GM12878 (cell line): ENCODE measurements at regions not wholly inside any gene's neighbourhood (a gene's known extent, or its start where the extent isn't known, plus 50 kb on each side); places are given as distances from the start of the nearest gene placed in this dataset.

Experiments used
- ATAC-seq: fragments of 200-7000 bp; cut with Tn5 transposase; 3 replicates; pipeline ENCODE4 v1.9.1; 2020; ENCODE audit warnings: mild to moderate bottlenecking, moderate library complexity
- BruUV-seq: library from RNA; stranded (reverse); fragments of 400-500 nt; replicated peaks from 2 replicates; lab custom pipeline; 2021; lab: Mats Ljungman, UMichigan
- CTCF ChIA-PET: fragments of 300-600 bp; sonication (Branson Sonifier 250); formaldehyde crosslinking; extraction: SDS; loops from one replicate; lab custom pipeline; 2021; ENCODE audit warnings: inconsistent platforms; lab: Yijun Ruan, JAX
- POLR2A ChIA-PET: fragments of 350-600 bp; formaldehyde crosslinking; extraction: SDS; loops from one replicate; lab custom pipeline; 2021; ENCODE audit warnings: inconsistent platforms; lab: Charles Lee
- RAD21 ChIA-PET: fragments of 300-600 bp; sonication (Branson Sonifier 250); formaldehyde crosslinking; loops from one replicate; lab custom pipeline; 2023; ENCODE audit warnings: antibody characterized with exemption; ENCODE audit not compliant: unreplicated experiment; lab: Charles Lee
- SMC1A ChIA-PET: fragments of 300-600 bp; sonication (Branson Sonifier 250); formaldehyde crosslinking; loops from one replicate; lab custom pipeline; 2023; ENCODE audit not compliant: unreplicated experiment, uncharacterized antibody; lab: Charles Lee
- DNase-seq: peaks from one replicate; pipeline ENCODE4 v3.0.0-alpha.2; 2011; ENCODE audit warnings: low read depth, low spot score
- FAIRE-seq: peaks from 3 replicates; lab custom pipeline; 2011; peaks lifted over from hg19 to GRCh38; lab: Jason Lieb, UNC
- H2AFZ ChIP-seq: 2 replicates; pipeline ENCODE4 v1.6.0; 2011; ENCODE audit warnings: low read depth, low read length, control low read depth; ENCODE audit not compliant: control insufficient read depth
- H3K27ac ChIP-seq: 2 replicates; pipeline ENCODE4 v1.5.1; 2011; ENCODE audit warnings: control low read depth; ENCODE audit not compliant: control insufficient read depth, insufficient read depth
- H3K27me3 ChIP-seq, 2 experiments: replicated peaks in 1 of 2; 2 replicates each; pipeline versions ENCODE4 v1.6.0 to v1.6.1; 2011; ENCODE audit warnings: low read length in 1 of 2; ENCODE audit not compliant: control insufficient read depth in 2 of 2, insufficient read depth in 2 of 2
- H3K36me3 ChIP-seq, 2 experiments: 2 replicates each; pipeline ENCODE4 v1.5.1; 2011; ENCODE audit warnings: low read length in 1 of 2; ENCODE audit not compliant: control insufficient read depth in 2 of 2, insufficient read depth in 2 of 2
- H3K4me1 ChIP-seq: 2 replicates; pipeline ENCODE4 v1.6.1; 2011; ENCODE audit warnings: mild to moderate bottlenecking, low read length, moderate library complexity, mixed read lengths; ENCODE audit not compliant: control insufficient read depth, insufficient read depth
- H3K4me2 ChIP-seq: 2 replicates; pipeline ENCODE4 v1.6.0; 2011; ENCODE audit warnings: control low read depth; ENCODE audit not compliant: control insufficient read depth, insufficient read depth
- H3K4me3 ChIP-seq: fragments of 200-600 bp; sonication (generic); 2 replicates; pipeline ENCODE4 v1.5.1; 2016
- H3K79me2 ChIP-seq: 2 replicates; pipeline ENCODE4 v1.6.0; 2011; ENCODE audit warnings: low read length; ENCODE audit not compliant: control insufficient read depth, insufficient read depth
- H3K9ac ChIP-seq: 2 replicates; pipeline ENCODE4 v1.8.0; 2011; ENCODE audit warnings: low read length, control low read depth, mixed read lengths; ENCODE audit not compliant: control insufficient read depth, insufficient read depth
- H3K9me3 ChIP-seq: replicated peaks from 3 replicates; pipeline ENCODE4 v1.5.1; 2011; ENCODE audit warnings: mild to moderate bottlenecking, low read length; ENCODE audit not compliant: control insufficient read depth, insufficient read depth
- H4K20me1 ChIP-seq: 2 replicates; pipeline ENCODE4 v1.6.0; 2011; ENCODE audit not compliant: control insufficient read depth, insufficient read depth
- ATF7 ChIP-seq: fragments of 450-650 bp; IDR thresholded peaks from 2 replicates; pipeline ENCODE4 v1.6.1; 2016; ENCODE audit warnings: low read depth, mild to moderate bottlenecking
- CREM ChIP-seq: IDR thresholded peaks from 2 replicates; pipeline ENCODE4 v1.6.1; 2014; ENCODE audit warnings: antibody characterized with exemption, low read depth
- EED ChIP-seq: sonication (generic); IDR thresholded peaks from 2 replicates; pipeline ENCODE4 v1.6.1; 2016; ENCODE audit warnings: antibody characterized with exemption, low read depth
- EGR1 ChIP-seq, 2 experiments: IDR thresholded peaks; 1 replicate in 1 of 2; 2 replicates in 1 of 2; pipeline ENCODE4 v1.6.1; 2011 to 2012; ENCODE audit warnings: low read depth in 2 of 2, low read length in 2 of 2, borderline replicate concordance in 1 of 2, mild to moderate bottlenecking in 1 of 2, moderate library complexity in 1 of 2
- FOXK2 ChIP-seq: fragments of 450-650 bp; IDR thresholded peaks from 2 replicates; pipeline ENCODE4 v1.6.1; 2017; ENCODE audit warnings: mild to moderate bottlenecking, moderate library complexity
- GABPA ChIP-seq: IDR thresholded peaks from 2 replicates; pipeline ENCODE4 v1.6.1; 2014; ENCODE audit warnings: antibody characterized with exemption, low read depth, mild to moderate bottlenecking, inconsistent platforms
- IRF3 ChIP-seq: fragments of 450-650 bp; IDR thresholded peaks from 2 replicates; pipeline ENCODE4 v1.6.1; 2014; ENCODE audit warnings: mild to moderate bottlenecking
- MXI1 ChIP-seq: fragments of 150-350 bp; IDR thresholded peaks from 2 replicates; pipeline ENCODE4 v1.6.1; 2011; ENCODE audit warnings: low read depth, mild to moderate bottlenecking, inconsistent platforms, low read length, improper control_type of control experiment
- NFYB ChIP-seq: IDR thresholded peaks from 2 replicates; pipeline ENCODE4 v1.6.1; 2011; ENCODE audit warnings: low read depth, mild to moderate bottlenecking, low read length, improper control_type of control experiment, moderate library complexity; ENCODE audit not compliant: insufficient read depth
- POLR2A ChIP-seq: IDR thresholded peaks from 2 replicates; pipeline ENCODE4 v1.6.1; 2011; ENCODE audit warnings: low read depth, mild to moderate bottlenecking, low read length
- SMAD1 ChIP-seq: fragments of 450-650 bp; IDR thresholded peaks from 2 replicates; pipeline ENCODE4 v1.6.1; 2018; ENCODE audit warnings: mild to moderate bottlenecking, low read depth; ENCODE audit not compliant: partially characterized antibody
- SMAD5 ChIP-seq: IDR thresholded peaks from 2 replicates; pipeline ENCODE4 v1.6.1; 2016; ENCODE audit warnings: antibody characterized with exemption, low read depth
- SUZ12 ChIP-seq: fragments of 200-600 bp; sonication (generic); IDR thresholded peaks from one replicate; pipeline ENCODE4 v1.6.1; 2018; ENCODE audit warnings: antibody characterized with exemption, mild to moderate bottlenecking; ENCODE audit not compliant: unreplicated experiment
- TAF1 ChIP-seq: IDR thresholded peaks from 2 replicates; pipeline ENCODE4 v1.6.1; 2011; ENCODE audit warnings: mild to moderate bottlenecking, low read depth, low read length, borderline replicate concordance
- TCF3 ChIP-seq: IDR thresholded peaks from 2 replicates; pipeline ENCODE4 v1.6.1; 2012; ENCODE audit warnings: low read depth, mild to moderate bottlenecking, low read length, borderline replicate concordance; ENCODE audit not compliant: insufficient read depth
- ZNF384 ChIP-seq: IDR thresholded peaks from 2 replicates; pipeline ENCODE4 v1.6.1; 2012; ENCODE audit warnings: low read depth, mild to moderate bottlenecking, low read length, improper control_type of control experiment, borderline replicate concordance
- WGBS: methylation state at CpG from one replicate; pipeline ENCODE4 v1.1.6; 2016; ENCODE audit warnings: low lambda C conversion rate; ENCODE audit not compliant: insufficient replicate concordance, insufficient coverage; ENCODE audit errors: missing lambda C conversion rate; 5-methylcytosine and 5-hydroxymethylcytosine counted together
- in situ Hi-C: fragments of 300-500 bp; cut with MboI; formaldehyde crosslinking; loops from 9 replicates; pipeline ENCODE4 v1.14.3; 2018; ENCODE audit warnings: mixed read lengths
- intact Hi-C: fragments of 100-400 bp; cut with micrococcal nuclease; formaldehyde crosslinking; loops from one replicate; pipeline ENCODE4 v1.14.2; 2022; ENCODE audit not compliant: unreplicated experiment
- TF ChIP-seq, protein P1 (sequence below): IDR thresholded peaks from 2 replicates; pipeline ENCODE4 v1.6.1; 2011; ENCODE audit warnings: low read depth, low read length, improper control_type of control experiment, borderline replicate concordance
- TF ChIP-seq, protein P2 (sequence below), 3 experiments: IDR thresholded peaks in 2 of 3; conservative IDR thresholded peaks in 1 of 3; 2 replicates each; pipeline ENCODE4 v1.5.1; 2011; ENCODE audit warnings: low read depth in 3 of 3, low read length in 3 of 3, mild to moderate bottlenecking in 3 of 3, control low read depth in 2 of 3, moderate library complexity in 2 of 3, inconsistent platforms in 1 of 3, mixed read lengths in 1 of 3; ENCODE audit not compliant: control insufficient read depth in 2 of 3, insufficient read depth in 1 of 3; ENCODE audit errors: extremely low read depth in 1 of 3
- TF ChIP-seq, protein P3 (sequence below): IDR thresholded peaks from 2 replicates; pipeline ENCODE4 v1.6.1; 2011; ENCODE audit warnings: borderline replicate concordance, low read depth, mild to moderate bottlenecking, moderate library complexity, low read length; ENCODE audit not compliant: insufficient read depth, poor library complexity, severe bottlenecking
- TF ChIP-seq, protein P4 (sequence below): IDR thresholded peaks from 2 replicates; pipeline ENCODE4 v1.6.1; 2012; ENCODE audit warnings: low read depth, low read length, improper control_type of control experiment

DNA sequence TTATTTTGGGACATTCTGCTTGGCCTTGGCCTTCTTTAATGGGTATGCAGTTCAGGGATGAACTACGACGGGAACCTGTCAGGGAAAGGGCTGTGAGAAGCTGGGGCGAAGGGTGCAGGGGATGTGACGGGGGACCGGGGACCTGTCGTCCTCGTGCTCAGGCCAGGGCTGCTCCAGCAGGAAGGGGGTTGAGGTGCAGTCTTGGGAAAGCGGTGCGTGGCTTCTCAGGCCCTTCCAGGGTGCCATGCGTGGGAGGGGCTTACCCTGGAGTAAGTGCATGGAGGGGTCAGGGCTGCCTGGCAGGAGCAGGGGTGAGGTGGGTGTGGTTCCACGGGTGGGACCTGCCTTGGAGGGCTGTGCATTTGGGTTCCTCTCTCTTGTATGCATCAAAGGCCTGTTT lies 100.8 kb downstream of the TEX29 start:
- Histone ChIP-seq H3K4me2 (no peak overlapping the region), H2AFZ (no peak overlapping the region), H3K4me1 (no peaks in the 10 kb centered on the region), H3K79me2 (no peaks in the 10 kb centered on the region), H3K9ac (no peak overlapping the region), H3K27ac (no peak overlapping the region)
- ChIA-PET RAD21 (no interaction called here), SMC1A (interaction anchor here (0.6 kb wide), 1 partner anchor 875 kb away, joined by 3 read pairs; no protein-coding TSS in a partner anchor), POLR2A (no interaction called here)
- FAIRE-seq (no peak), DNase-seq (no peak), ATAC-seq (no peak)
- in situ Hi-C loops = no loop called here
- TF ChIP-seq SUZ12 = no peak
- no peak for TF ChIP-seq ZNF384
- no peak for TF ChIP-seq IRF3
- TF ChIP-seq TCF3 = no peak
- TF ChIP-seq MXI1 = no peak
- no peak for TF ChIP-seq GABPA
- TF ChIP-seq NFYB = no peak
- TF ChIP-seq, protein P1, sequence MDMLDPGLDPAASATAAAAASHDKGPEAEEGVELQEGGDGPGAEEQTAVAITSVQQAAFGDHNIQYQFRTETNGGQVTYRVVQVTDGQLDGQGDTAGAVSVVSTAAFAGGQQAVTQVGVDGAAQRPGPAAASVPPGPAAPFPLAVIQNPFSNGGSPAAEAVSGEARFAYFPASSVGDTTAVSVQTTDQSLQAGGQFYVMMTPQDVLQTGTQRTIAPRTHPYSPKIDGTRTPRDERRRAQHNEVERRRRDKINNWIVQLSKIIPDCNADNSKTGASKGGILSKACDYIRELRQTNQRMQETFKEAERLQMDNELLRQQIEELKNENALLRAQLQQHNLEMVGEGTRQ = no peak
- TF ChIP-seq ATF7 = no peak
- TF ChIP-seq, protein P2, sequence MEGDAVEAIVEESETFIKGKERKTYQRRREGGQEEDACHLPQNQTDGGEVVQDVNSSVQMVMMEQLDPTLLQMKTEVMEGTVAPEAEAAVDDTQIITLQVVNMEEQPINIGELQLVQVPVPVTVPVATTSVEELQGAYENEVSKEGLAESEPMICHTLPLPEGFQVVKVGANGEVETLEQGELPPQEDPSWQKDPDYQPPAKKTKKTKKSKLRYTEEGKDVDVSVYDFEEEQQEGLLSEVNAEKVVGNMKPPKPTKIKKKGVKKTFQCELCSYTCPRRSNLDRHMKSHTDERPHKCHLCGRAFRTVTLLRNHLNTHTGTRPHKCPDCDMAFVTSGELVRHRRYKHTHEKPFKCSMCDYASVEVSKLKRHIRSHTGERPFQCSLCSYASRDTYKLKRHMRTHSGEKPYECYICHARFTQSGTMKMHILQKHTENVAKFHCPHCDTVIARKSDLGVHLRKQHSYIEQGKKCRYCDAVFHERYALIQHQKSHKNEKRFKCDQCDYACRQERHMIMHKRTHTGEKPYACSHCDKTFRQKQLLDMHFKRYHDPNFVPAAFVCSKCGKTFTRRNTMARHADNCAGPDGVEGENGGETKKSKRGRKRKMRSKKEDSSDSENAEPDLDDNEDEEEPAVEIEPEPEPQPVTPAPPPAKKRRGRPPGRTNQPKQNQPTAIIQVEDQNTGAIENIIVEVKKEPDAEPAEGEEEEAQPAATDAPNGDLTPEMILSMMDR (IDR thresholded peaks at IDR 0.05 in 2 of 3, conservative IDR thresholded peaks at IDR 0.05 in 1 of 3; ENCODE audit: control insufficient read depth in 2 of 3, extremely low read depth in 1 of 3, insufficient read depth in 1 of 3, low read depth in 3 of 3, low read length in 3 of 3) = no peak
- TF ChIP-seq, protein P3, sequence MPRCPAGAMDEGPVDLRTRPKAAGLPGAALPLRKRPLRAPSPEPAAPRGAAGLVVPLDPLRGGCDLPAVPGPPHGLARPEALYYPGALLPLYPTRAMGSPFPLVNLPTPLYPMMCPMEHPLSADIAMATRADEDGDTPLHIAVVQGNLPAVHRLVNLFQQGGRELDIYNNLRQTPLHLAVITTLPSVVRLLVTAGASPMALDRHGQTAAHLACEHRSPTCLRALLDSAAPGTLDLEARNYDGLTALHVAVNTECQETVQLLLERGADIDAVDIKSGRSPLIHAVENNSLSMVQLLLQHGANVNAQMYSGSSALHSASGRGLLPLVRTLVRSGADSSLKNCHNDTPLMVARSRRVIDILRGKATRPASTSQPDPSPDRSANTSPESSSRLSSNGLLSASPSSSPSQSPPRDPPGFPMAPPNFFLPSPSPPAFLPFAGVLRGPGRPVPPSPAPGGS = no peak
- TF ChIP-seq, protein P4, sequence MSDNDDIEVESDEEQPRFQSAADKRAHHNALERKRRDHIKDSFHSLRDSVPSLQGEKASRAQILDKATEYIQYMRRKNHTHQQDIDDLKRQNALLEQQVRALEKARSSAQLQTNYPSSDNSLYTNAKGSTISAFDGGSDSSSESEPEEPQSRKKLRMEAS = no peak
- no peak for TF ChIP-seq EED
- TF ChIP-seq TAF1 = no peak
- no peak for TF ChIP-seq CREM
- TF ChIP-seq POLR2A = no peak
- TF ChIP-seq SMAD1 = no peak
- no peak for TF ChIP-seq SMAD5
- no peak for TF ChIP-seq FOXK2
- no peak for TF ChIP-seq EGR1 (IDR thresholded peaks at IDR 0.05; ENCODE audit: borderline replicate concordance in 1 of 2, low read depth in 2 of 2, low read length in 2 of 2)
- TF ChIP-seq, all 136 proteins: peak for 0
- Histone ChIP-seq H3K4me3 (no peak overlapping the region), H4K20me1 (no peaks in the 10 kb centered on the region; the same call in 1 of the 2 replicates), H3K27me3 (no peaks in the 10 kb centered on the region), H3K36me3 (no peaks in the 10 kb centered on the region), H3K9me3 (no peaks in the 10 kb centered on the region)
- 12% methylated on average over 11 of the region's 11 CpGs for WGBS
- CTCF ChIA-PET = no interaction called here
- intact Hi-C loops = no loop called here
- no TSS peak for BruUV-seq
